Activated CD4-positive, alpha-beta T cell treated with anti-CD3 and anti-CD28 coated beads for 4 hours (primary cell): ENCODE measurements at regions not wholly inside any gene's neighbourhood (a gene's known extent, or its start where the extent isn't known, plus 50 kb on each side); places are given as distances from the start of the nearest gene placed in this dataset.

Source experiments
- DNase-seq, 2 donors: peaks; one replicate each; pipeline ENCODE4 v3.0.0-alpha.2; 2020

GRCh38 chr2:136448986-136449780 is 316.2 kb upstream of the THSD7B start:
- no peak for DNase-seq

- DNase-seq: no peak
Observed at GRCh38 chr2:136448432-136448831, 316.9 kb upstream of the THSD7B start.

GRCh38 chr2:136444323-136444722 is 321.0 kb upstream of the THSD7B start:
- no peak for DNase-seq

- DNase-seq: no peak
Observed at GRCh38 chr2:136443661-136444060, 321.7 kb upstream of the THSD7B start.

GRCh38 chr2:136441979-136442714 is 323.2 kb upstream of the THSD7B start:
- no peak for DNase-seq

- no peak for DNase-seq
Observed at GRCh38 chr2:136439064-136439676, 321.2 kb upstream of the CXCR4 start.

- DNase-seq: no peak
Observed at GRCh38 chr2:136437461-136437860, 319.5 kb upstream of the CXCR4 start.

- DNase-seq: no peak
Observed at GRCh38 chr2:136436936-136437335, 319.0 kb upstream of the CXCR4 start.

- no peak for DNase-seq
Observed at GRCh38 chr2:136434251-136434715, 316.3 kb upstream of the CXCR4 start.

- no peak for DNase-seq
Observed at GRCh38 chr2:136433261-136433660, 315.3 kb upstream of the CXCR4 start.

GRCh38 chr2:136424112-136424511 is 306.2 kb upstream of the CXCR4 start:
- DNase-seq: no peak

- peak; percentile 75 to 77 for DNase-seq
Observed at GRCh38 chr2:136423516-136423996, 305.6 kb upstream of the CXCR4 start.

GRCh38 chr2:136422512-136422911 is 304.6 kb upstream of the CXCR4 start:
- DNase-seq: no peak

GRCh38 chr2:136420346-136420745 is 302.4 kb upstream of the CXCR4 start:
- DNase-seq: no peak

GRCh38 chr2:136411946-136412345 is 294.0 kb upstream of the CXCR4 start:
- DNase-seq: no peak

GRCh38 chr2:136410673-136411072 is 292.7 kb upstream of the CXCR4 start:
- DNase-seq: no peak

- no peak for DNase-seq
Observed at GRCh38 chr2:136408795-136409194, 290.8 kb upstream of the CXCR4 start.

GRCh38 chr2:136407952-136408318 is 290.0 kb upstream of the CXCR4 start:
- no peak for DNase-seq

GRCh38 chr2:136407117-136407951 is 289.4 kb upstream of the CXCR4 start:
- DNase-seq: no peak

- no peak for DNase-seq
Observed at GRCh38 chr2:136404925-136405324, 287.0 kb upstream of the CXCR4 start.

GRCh38 chr2:136404176-136404575 is 286.2 kb upstream of the CXCR4 start:
- no peak for DNase-seq

GRCh38 chr2:136402281-136402680 is 284.3 kb upstream of the CXCR4 start:
- no peak for DNase-seq
